ENCODE measurements at regions not wholly inside any gene's neighbourhood (a gene's known extent, or its start where the extent isn't known, plus 50 kb on each side); places are given as distances from the start of the nearest gene placed in this dataset.
A peak's percentile ranks its signal among the peaks of the same experiment; 100 is the strongest.

DNA sequence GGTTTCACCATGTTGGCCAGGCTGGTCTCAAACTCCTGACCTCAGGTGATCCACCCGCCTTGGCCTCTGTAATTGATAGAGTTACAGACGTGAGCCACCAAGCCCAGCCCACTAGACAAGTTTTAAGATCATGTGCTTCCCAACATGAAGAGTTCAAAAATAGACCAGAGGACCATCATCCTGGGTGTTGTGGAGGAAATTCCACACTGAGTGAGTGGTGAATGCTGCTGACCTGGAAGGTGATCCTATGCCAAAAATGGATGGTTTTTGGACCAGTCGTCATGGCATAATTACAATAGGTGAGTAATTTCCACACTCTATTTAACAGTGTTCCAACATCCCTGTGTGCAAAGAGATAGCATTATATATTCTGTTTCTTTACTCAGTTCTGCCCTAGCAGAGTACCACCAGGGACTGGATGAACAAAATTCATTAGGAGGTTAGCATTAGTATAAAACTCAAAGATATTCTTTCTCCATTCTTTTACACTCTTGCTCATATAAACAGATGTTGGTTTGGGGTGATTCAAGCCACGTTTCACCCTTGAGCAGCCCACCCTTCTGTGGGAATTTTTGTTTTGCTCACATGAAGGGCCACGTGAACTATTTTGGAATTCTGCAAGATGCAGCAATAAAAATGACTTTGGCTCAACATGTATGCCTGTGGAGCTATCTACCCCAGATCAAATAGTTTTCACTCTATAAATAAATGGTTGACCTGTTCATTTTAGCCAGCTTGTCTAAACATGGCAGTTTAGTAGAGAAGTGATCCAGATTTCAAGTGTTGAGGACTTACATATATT, 206.2 kb upstream of the TCF21 start:
- TF ChIP-seq, protein P1, sequence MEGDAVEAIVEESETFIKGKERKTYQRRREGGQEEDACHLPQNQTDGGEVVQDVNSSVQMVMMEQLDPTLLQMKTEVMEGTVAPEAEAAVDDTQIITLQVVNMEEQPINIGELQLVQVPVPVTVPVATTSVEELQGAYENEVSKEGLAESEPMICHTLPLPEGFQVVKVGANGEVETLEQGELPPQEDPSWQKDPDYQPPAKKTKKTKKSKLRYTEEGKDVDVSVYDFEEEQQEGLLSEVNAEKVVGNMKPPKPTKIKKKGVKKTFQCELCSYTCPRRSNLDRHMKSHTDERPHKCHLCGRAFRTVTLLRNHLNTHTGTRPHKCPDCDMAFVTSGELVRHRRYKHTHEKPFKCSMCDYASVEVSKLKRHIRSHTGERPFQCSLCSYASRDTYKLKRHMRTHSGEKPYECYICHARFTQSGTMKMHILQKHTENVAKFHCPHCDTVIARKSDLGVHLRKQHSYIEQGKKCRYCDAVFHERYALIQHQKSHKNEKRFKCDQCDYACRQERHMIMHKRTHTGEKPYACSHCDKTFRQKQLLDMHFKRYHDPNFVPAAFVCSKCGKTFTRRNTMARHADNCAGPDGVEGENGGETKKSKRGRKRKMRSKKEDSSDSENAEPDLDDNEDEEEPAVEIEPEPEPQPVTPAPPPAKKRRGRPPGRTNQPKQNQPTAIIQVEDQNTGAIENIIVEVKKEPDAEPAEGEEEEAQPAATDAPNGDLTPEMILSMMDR (IDR thresholded peaks at IDR 0.05; ENCODE audit: extremely low read depth, low read depth, low read length): no peak
- Histone ChIP-seq H3K4me3 (ENCODE audit: insufficient read depth, low read length) (no peak overlapping the region), H2AFZ (ENCODE audit: low read length) (no peak overlapping the region), H3K27me3 (ENCODE audit: insufficient read depth, low read length) (no peaks in the 10 kb centered on the region), H3K4me1 (ENCODE audit: insufficient read depth, low read length) (peaks cover 11% of the 10 kb centered on the region), H3K4me2 (ENCODE audit: insufficient read depth, low read length) (no peak overlapping the region), H3K79me2 (ENCODE audit: insufficient read depth, low read length) (no peaks in the 10 kb centered on the region), H4K20me1 (ENCODE audit: insufficient read depth, low read length) (no peaks in the 10 kb centered on the region), H3K9me3 (ENCODE audit: low read depth, low read length) (no peaks in the 10 kb centered on the region), H3K36me3 (ENCODE audit: insufficient read depth, low read length) (no peaks in the 10 kb centered on the region), H3K27ac (ENCODE audit: low read depth, low read length) (no peak overlapping the region)
- DNase-seq (ENCODE audit: insufficient read length, low spot score, missing footprints): no peak

DNA sequence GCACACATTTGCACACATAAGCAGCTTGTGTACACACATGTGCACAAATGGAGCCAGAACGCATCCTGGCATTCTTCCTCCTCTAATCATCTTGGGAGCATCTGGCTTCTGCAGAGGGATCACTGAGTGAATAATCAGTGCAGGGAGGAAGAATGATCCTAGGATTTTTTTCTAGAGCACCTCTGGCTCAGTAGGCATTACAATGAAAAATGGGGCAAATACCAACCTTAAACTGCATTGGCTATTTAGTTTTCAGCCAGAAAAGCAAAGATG, 205.7 kb upstream of the TCF21 start:
- Histone ChIP-seq H3K27me3 (ENCODE audit: insufficient read depth, low read length) (no peaks in the 10 kb centered on the region), H3K79me2 (ENCODE audit: insufficient read depth, low read length) (no peaks in the 10 kb centered on the region), H3K4me2 (ENCODE audit: insufficient read depth, low read length) (no peak overlapping the region), H4K20me1 (ENCODE audit: insufficient read depth, low read length) (no peaks in the 10 kb centered on the region), H3K36me3 (ENCODE audit: insufficient read depth, low read length) (no peaks in the 10 kb centered on the region), H2AFZ (ENCODE audit: low read length) (no peak overlapping the region), H3K9me3 (ENCODE audit: low read depth, low read length) (no peaks in the 10 kb centered on the region), H3K4me1 (ENCODE audit: insufficient read depth, low read length) (peaks cover 11% of the 10 kb centered on the region), H3K4me3 (ENCODE audit: insufficient read depth, low read length) (no peak overlapping the region), H3K27ac (ENCODE audit: low read depth, low read length) (no peak overlapping the region)
- DNase-seq (ENCODE audit: insufficient read length, low spot score, missing footprints): no peak
- TF ChIP-seq, protein P1 (IDR thresholded peaks at IDR 0.05; ENCODE audit: extremely low read depth, low read depth, low read length): no peak

DNA sequence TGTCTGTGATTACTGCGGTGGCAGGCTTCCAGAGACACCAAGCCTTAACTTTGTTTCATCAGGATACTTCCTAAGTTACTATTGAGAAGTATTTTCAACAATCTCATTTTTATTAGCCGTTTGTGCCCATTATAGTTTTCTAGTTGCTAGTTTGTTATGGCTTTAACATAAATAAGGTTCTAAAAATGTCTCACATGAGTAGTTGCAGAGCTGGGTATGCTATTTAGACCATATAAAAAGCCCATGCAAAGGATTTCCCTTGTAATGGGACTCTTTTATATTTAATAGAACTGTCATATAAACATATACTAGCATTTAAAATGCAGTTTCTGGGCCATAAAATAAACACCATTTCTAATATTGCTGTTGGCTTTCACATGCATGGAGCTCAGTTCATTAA, 205.3 kb upstream of the TCF21 start:
- TF ChIP-seq, protein P1 (IDR thresholded peaks at IDR 0.05; ENCODE audit: extremely low read depth, low read depth, low read length): no peak
- DNase-seq (ENCODE audit: insufficient read length, low spot score, missing footprints): no peak
- H3K4me3 ChIP-seq (ENCODE audit: insufficient read depth, low read length): no peak overlapping the region
- no peaks in the 10 kb centered on the region for H3K79me2 ChIP-seq (ENCODE audit: insufficient read depth, low read length)
- H3K4me1 ChIP-seq (ENCODE audit: insufficient read depth, low read length): peaks cover 11% of the 10 kb centered on the region
- no peaks in the 10 kb centered on the region for H3K27me3 ChIP-seq (ENCODE audit: insufficient read depth, low read length)
- no peaks in the 10 kb centered on the region for H3K9me3 ChIP-seq (ENCODE audit: low read depth, low read length)
- no peaks in the 10 kb centered on the region for H3K36me3 ChIP-seq (ENCODE audit: insufficient read depth, low read length)
- no peak overlapping the region for H3K27ac ChIP-seq (ENCODE audit: low read depth, low read length)
- no peaks in the 10 kb centered on the region for H4K20me1 ChIP-seq (ENCODE audit: insufficient read depth, low read length)
- no peak overlapping the region for H2AFZ ChIP-seq (ENCODE audit: low read length)
- no peak overlapping the region for H3K4me2 ChIP-seq (ENCODE audit: insufficient read depth, low read length)

DNA sequence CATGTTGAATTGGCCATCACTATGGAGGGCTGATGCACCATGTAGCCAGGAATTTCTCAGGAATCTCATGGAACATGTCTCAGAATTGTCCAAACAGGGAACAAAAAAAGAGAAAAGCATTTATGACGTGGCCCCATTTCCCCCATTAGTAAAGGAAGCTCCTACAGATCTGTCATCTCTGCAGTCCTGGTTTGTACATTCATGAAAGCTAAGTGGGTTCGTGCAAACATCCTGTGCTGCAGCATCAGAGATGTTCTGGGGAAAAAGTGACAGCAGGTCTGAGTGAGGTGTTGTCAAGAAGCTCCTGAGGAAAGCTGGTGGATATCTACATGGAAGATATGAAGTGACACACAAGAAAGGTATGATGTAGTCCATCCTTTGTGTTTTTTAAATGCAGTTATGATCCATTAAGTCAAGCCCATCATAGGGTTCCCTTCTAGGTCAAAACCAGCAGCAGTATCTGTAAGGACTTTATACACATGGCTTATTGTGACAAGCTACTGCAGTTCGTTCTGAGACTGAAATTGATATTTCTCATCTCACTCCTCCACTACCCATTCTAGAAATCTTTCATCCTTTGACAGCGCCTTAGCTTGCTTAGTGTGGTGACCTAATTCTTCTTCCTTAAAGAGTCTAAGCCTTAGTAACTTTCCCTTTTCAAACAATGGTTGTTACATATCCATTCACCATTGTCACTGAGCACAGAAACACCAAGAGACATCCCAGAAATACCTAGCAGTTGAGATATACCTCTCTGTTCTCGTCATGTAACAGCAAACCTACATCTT, 200.0 kb upstream of the TCF21 start:
- Histone ChIP-seq H3K36me3 (ENCODE audit: insufficient read depth, low read length) (no peaks in the 10 kb centered on the region), H3K4me1 (ENCODE audit: insufficient read depth, low read length) (no peaks in the 10 kb centered on the region), H3K79me2 (ENCODE audit: insufficient read depth, low read length) (no peaks in the 10 kb centered on the region), H3K27ac (ENCODE audit: low read depth, low read length) (no peak overlapping the region), H3K4me3 (ENCODE audit: insufficient read depth, low read length) (no peak overlapping the region), H3K4me2 (ENCODE audit: insufficient read depth, low read length) (no peak overlapping the region), H2AFZ (ENCODE audit: low read length) (peak overlapping the region; percentile 5), H3K9me3 (ENCODE audit: low read depth, low read length) (no peaks in the 10 kb centered on the region), H3K27me3 (ENCODE audit: insufficient read depth, low read length) (no peaks in the 10 kb centered on the region), H4K20me1 (ENCODE audit: insufficient read depth, low read length) (no peaks in the 10 kb centered on the region)
- no peak for DNase-seq (ENCODE audit: insufficient read length, low spot score, missing footprints)
- TF ChIP-seq, protein P1 (IDR thresholded peaks at IDR 0.05; ENCODE audit: extremely low read depth, low read depth, low read length): no peak
